Prostate gland (tissue), 2 donors: ENCODE measurements at regions not wholly inside any gene's neighbourhood (a gene's known extent, or its start where the extent isn't known, plus 50 kb on each side); places are given as distances from the start of the nearest gene placed in this dataset.

Source experiments
- DNase-seq: peaks from one replicate; pipeline ENCODE4 v3.0.0-alpha.2; 2019; ENCODE audit warnings: low spot score
- H3K27ac ChIP-seq, 2 donors: fragments of 200-600 bp; sonication (generic); 2 replicates each; pipeline ENCODE4 v1.5.1; 2017 to 2019
- H3K27me3 ChIP-seq: fragments of 200-600 bp; sonication (generic); replicated peaks from 2 replicates; pipeline ENCODE4 v1.5.1; 2019; ENCODE audit not compliant: insufficient read depth
- H3K36me3 ChIP-seq, 2 donors: fragments of 200-600 bp; sonication (generic); 1 replicate in 1 of 2; 2 replicates in 1 of 2; pipeline versions ENCODE4 v1.5.1 to v1.8.1; 2017 to 2019
- H3K4me1 ChIP-seq: fragments of 200-600 bp; sonication (generic); replicated peaks from 2 replicates; pipeline ENCODE4 v1.5.1; 2019
- H3K4me3 ChIP-seq, 2 donors: fragments of 200-600 bp; sonication (generic); 2 replicates each; pipeline ENCODE4 v1.5.1; 2017 to 2019
- H3K9me3 ChIP-seq: fragments of 200-600 bp; sonication (generic); 2 replicates; pipeline ENCODE4 v1.5.1; 2017
- POLR2A ChIP-seq: fragments of 450-650 bp; IDR thresholded peaks from one replicate; pipeline ENCODE4 v1.6.1; 2016; ENCODE audit warnings: antibody characterized with exemption, mild to moderate bottlenecking
- POLR2AphosphoS5 ChIP-seq: sonication (generic); formaldehyde crosslinking; IDR thresholded peaks from one replicate; pipeline ENCODE4 v1.6.1; 2017; ENCODE audit warnings: antibody characterized with exemption
- WGBS: methylation state at CpG from one replicate; pipeline ENCODE4 v1.1.5; 2018; 5-methylcytosine and 5-hydroxymethylcytosine counted together
- intact Hi-C: fragments of 100-400 bp; cut with DNase I; formaldehyde crosslinking; loops from one replicate; pipeline ENCODE4 v1.14.2; 2022
- small RNA-seq, 2 donors: library from RNA; depleted of rRNA; stranded (forward); fragments of <200 nt; gene quantifications; one replicate each; pipeline ENCODE3, GENCODE V24; 2016
- TF ChIP-seq, protein P1 (sequence below), 4 experiments: fragments of 200-600 bp in 2 of 4; fragments of 450-650 bp in 2 of 4; sonication (generic) in 2 of 4; IDR thresholded peaks; 1 replicate in 3 of 4; 2 replicates in 1 of 4; pipeline ENCODE4 v1.5.1; 2016 to 2019; ENCODE audit warnings: antibody characterized with exemption in 4 of 4, mild to moderate bottlenecking in 2 of 4, moderate library complexity in 2 of 4

DNA sequence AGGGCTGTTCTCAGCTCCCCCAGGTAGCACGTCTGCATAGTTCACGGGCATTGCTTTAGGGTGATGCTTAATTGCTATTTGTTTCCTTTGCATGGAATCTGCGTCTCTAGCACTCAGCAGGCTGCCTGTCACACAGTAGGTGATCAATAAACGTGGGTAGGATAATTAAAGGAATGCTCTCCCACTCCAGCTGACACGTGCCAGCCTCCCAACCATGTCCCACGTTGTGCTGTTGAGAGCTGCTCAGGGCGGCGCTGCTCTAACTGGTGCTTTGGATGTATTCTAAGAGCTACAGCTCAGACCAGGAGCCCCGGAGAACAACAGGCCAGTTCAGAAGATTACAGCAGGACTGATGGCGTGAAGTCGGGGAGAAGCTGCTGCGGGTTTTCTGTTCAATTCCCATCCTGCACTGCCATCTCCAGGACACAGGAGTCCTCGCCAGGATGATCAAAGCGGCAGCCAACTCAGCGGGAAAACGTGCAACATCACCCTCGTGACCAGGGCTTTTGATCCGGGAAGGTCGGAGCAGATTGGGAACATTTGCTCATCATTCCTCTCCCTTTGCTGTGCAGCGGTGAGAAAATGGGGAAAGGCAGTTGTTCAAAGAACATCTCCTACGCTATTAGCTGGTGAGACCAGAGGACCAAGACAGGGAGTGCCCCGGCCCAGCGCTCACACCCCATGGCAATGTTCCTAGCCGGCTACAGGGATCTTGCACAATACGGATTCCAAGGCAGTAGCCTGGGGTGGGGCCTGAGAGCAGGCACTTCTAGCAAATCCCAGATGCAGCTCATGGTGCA is 50.5 kb upstream of the FOXK1 start:
- intact Hi-C loops: loop anchor here (1.0 kb wide), 1 partner anchor 20 kb away; no protein-coding TSS in a partner anchor
- DNase-seq: peak; percentile 84
- H3K4me3 ChIP-seq: peak overlapping the region in 1 of 2 donors; percentile 2
- no peaks in the 10 kb centered on the region for H3K27me3 ChIP-seq
- no peaks in the 10 kb centered on the region for H3K36me3 ChIP-seq
- H3K9me3 ChIP-seq: no peaks in the 10 kb centered on the region
- TF ChIP-seq, protein P1, sequence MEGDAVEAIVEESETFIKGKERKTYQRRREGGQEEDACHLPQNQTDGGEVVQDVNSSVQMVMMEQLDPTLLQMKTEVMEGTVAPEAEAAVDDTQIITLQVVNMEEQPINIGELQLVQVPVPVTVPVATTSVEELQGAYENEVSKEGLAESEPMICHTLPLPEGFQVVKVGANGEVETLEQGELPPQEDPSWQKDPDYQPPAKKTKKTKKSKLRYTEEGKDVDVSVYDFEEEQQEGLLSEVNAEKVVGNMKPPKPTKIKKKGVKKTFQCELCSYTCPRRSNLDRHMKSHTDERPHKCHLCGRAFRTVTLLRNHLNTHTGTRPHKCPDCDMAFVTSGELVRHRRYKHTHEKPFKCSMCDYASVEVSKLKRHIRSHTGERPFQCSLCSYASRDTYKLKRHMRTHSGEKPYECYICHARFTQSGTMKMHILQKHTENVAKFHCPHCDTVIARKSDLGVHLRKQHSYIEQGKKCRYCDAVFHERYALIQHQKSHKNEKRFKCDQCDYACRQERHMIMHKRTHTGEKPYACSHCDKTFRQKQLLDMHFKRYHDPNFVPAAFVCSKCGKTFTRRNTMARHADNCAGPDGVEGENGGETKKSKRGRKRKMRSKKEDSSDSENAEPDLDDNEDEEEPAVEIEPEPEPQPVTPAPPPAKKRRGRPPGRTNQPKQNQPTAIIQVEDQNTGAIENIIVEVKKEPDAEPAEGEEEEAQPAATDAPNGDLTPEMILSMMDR (IDR thresholded peaks at IDR 0.05): peak in 3 of 4 experiments; percentile 46 to 85 (median 77)
- TF ChIP-seq POLR2AphosphoS5: peak; percentile 65
- TF ChIP-seq POLR2A: no peak
- 17% methylated on average over 25 of the region's 25 CpGs for WGBS
- H3K4me1 ChIP-seq: no peaks in the 10 kb centered on the region
- H3K27ac ChIP-seq: no peak overlapping the region

Small RNA genes lying in the stretch of these regions (small RNA-seq; reads per million reads assigned to genes)
- gene CYP3A54P: 0 reads per million in 2 donors
